ENCODE measurements at regions not wholly inside any gene's neighbourhood (a gene's known extent, or its start where the extent isn't known, plus 50 kb on each side); places are given as distances from the start of the nearest gene placed in this dataset.

- TF ChIP-seq GATA2 (IDR thresholded peaks at IDR 0.05; ENCODE audit: low read depth, low read length), result no peak
- no peak for TF ChIP-seq GATA3 (IDR thresholded peaks at IDR 0.05; ENCODE audit: low read depth, low read length)
Observed at GRCh38 chr6:167682546-167683027, 144.1 kb upstream of the AFDN start.
